ENCODE measurements at regions not wholly inside any gene's neighbourhood (a gene's known extent, or its start where the extent isn't known, plus 50 kb on each side); places are given as distances from the start of the nearest gene placed in this dataset.

- no peak for TF ChIP-seq REST (IDR thresholded peaks at IDR 0.05; ENCODE audit: insufficient replicate concordance, low read depth)
- no peak for TF ChIP-seq CTCF (IDR thresholded peaks at IDR 0.05; ENCODE audit: insufficient read depth, low read length)
- TF ChIP-seq POLR2AphosphoS5 (IDR thresholded peaks at IDR 0.05; ENCODE audit: low read depth): no peak
- no peak for TF ChIP-seq GABPA (IDR thresholded peaks at IDR 0.05; ENCODE audit: low read depth)
Measured at GRCh38 chr7:57339198-57339944, 110.6 kb upstream of the ZNF716 start.
